DMS114 treated with DMSO at 0.1 percent for 48 hours (cell line): ENCODE measurements at regions not wholly inside any gene's neighbourhood (a gene's known extent, or its start where the extent isn't known, plus 50 kb on each side); places are given as distances from the start of the nearest gene placed in this dataset.
A peak's percentile ranks its signal among the peaks of the same experiment; 100 is the strongest.
"Not testable (repeated sequence)": the region's sequence is repeated elsewhere in the genome, so short reads cannot be mapped to it uniquely, and the experiment has no call there.

ENCODE experiments used
- DNase-seq: peaks from one replicate; lab custom pipeline; 2025; ENCODE audit not compliant: unreplicated experiment; lab: John Stamatoyannopoulos, UW

- DNase-seq = no peak
Observed at GRCh38 chr14:49250109-49250508, 336.1 kb downstream of the RPS29 start.

GRCh38 chr14:49249022-49249421 lies 337.2 kb downstream of the RPS29 start:
- DNase-seq = no peak

- DNase-seq = not testable (repeated sequence)
Observed at GRCh38 chr14:49243777-49244176, 342.4 kb downstream of the RPS29 start.

DNA sequence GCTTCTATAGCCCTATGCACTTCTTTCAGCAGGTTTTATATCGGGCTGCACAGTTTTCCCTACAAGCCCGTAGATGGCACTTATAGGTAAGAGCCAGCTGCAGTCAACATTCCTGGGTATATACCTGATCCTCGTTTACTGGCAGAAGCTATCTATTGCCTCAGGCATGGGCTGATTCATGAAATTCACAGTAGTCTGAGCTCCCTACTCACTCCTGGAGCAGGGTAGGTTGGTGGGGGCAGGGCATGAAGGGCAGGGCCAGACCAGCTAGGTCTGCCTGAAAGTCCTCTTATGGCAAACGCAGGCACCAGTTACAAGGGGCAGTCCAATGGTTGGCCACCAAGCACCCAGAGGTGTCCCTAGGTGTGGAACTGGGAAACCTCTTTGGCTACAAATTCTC lies 345.8 kb downstream of the RPS29 start:
- no peak for DNase-seq

DNA sequence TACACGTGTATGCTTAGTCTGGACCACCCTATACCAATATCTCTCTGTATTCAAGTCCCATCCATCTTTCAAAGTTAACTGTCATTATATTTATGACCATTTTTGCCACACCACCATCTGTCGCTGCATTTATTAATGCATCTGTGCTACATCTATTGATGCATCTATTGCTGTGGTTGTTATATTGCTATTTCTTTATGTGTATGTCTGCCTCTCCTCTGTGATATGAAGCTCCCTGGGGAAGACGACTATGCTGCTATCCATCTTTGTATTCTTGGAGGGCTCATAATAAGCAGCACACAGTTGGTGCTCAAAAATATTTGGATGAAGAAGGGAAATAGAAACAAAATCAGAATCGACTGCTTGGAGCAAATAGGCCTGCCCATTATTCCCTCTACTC lies 357.6 kb downstream of the RPS29 start:
- no peak for DNase-seq

GRCh38 chr14:49221316-49221715 lies 364.9 kb downstream of the RPS29 start:
- no peak for DNase-seq

DNA sequence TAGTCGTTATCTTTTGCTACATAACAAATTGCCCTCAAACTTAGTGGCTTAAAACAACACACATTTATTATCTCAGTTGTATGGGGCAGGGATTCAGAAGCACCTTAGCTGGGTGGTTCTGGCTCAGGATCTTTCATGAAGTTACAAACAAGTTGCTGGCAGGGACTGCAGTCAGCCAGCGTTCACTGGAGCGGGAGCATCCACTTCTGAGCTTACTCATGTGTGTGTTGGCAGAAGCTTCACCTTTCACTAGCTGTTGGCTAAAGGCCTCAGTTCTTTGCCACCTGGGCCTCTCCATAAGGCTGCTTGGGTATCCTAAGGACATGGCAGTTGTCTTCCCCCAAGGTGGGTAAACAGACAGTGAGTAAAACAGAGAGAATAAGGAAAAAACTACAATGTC lies 365.7 kb downstream of the RPS29 start:
- DNase-seq = no peak

DNA sequence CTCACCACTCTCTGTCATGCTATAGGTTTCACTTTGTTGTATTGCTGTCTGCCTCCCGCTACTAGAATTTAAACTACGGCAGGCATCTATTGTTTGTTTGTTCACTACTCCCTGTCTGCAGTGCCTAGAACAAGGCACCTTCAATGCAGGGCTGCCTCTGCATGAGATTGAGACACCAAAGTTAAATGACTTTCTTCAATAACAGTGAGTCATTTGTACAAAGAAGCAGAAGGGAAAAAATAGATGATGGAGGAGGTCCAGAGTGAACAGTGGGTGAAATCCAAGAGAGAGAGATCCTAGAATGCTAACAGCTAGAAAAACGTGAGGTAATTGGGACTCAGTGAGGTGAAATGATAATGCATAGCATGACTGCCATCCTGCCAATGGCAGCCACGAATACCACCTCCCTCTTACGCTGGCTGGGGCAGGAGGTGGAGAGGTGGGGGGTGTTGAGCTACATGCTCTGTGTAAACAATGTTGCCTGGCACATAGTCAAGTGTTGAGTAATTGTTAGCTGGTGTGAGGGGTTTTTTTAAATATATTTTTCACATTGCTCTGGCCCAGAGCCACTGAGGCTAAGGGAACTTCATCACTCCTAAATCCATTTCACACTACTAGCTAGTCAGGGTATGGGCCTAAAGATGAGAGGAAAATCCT lies 367.6 kb downstream of the RPS29 start:
- no peak for DNase-seq

GRCh38 chr14:49212721-49213120 lies 373.5 kb downstream of the RPS29 start:
- DNase-seq = no peak

GRCh38 chr14:49209416-49209815 lies 376.8 kb downstream of the RPS29 start:
- DNase-seq = no peak

DNA sequence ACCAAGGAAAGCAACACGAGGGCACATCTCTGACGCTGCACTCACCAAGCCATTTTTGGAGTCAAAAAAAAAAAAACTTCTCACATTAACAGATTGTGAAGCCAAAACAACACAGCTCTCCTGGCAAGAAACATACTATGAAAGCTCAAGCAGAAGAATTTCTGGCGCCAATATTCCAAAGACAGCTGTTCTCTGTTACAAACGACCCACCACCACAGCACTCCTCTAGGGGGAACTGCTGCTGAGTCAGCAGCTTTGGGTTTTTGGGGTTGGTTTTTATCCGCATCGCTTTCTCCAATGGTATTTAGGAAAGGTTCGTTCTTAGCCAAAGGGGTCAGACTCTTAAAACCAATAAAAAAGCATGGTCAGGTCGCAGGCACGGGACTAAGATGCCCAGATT lies 379.4 kb downstream of the RPS29 start:
- DNase-seq = no peak

- DNase-seq = no peak
Observed at GRCh38 chr14:49203676-49204075, 382.5 kb downstream of the RPS29 start.

DNA sequence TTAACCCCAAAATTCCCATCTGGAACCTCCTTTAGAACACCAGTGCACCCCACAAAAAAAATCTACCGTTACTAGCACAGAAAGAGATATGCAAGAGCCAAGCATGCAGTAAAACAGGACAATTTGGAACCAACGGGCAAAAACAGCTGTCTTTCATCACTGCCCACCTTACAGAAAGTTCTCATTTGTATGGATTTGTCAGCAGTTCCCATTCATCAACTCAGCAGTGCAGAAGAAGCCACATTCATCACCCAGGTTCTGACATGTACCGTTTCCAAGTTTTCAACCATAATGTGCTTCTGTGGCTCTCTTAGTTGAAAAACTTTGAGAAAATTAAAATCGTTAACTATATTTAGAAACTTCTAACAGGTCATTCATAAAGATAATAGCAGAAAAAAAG lies 387.0 kb downstream of the RPS29 start:
- DNase-seq = no peak

- DNase-seq = no peak
Observed at GRCh38 chr14:49196327-49196726, 389.9 kb downstream of the RPS29 start.

DNA sequence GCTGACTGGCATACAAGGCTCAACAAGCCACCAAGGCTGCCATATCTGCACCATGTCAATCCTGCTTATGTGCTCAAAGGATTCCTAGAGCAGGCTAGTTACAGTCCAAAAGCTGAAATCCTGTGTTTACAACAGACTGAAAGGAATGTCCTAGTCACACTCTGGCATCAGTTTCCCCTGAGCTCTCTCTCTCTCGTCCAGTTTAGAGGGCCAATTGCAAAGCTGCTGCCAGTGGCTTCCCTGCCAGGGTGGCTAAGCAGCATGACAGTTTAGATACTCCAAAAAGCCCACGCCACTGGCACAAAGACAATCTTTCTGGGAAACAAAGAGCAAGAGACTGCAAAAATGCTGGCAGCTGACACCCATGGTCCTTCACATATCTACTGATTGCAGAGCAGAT lies 392.1 kb downstream of the RPS29 start:
- DNase-seq = no peak

- no peak for DNase-seq
Observed at GRCh38 chr14:49193332-49194065, 392.7 kb downstream of the RPS29 start.

DNA sequence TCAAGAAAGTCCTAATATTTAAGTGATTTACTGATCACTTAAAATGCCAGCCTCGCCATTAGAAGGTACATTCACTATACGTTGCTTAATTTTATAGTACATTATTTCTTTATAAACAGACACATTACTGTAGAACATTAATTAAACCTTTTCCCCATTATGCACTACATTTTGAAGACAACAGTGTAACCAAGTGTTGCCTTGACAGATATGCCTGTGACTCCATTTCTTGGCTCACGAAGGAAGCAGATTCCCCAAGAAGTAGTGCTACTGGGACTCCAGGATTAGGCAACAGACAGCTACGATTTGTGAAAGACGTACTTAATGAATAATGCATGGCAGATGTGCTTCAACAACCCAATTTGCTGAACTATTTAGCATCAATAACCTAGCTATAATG lies 394.8 kb downstream of the RPS29 start:
- no peak for DNase-seq

DNA sequence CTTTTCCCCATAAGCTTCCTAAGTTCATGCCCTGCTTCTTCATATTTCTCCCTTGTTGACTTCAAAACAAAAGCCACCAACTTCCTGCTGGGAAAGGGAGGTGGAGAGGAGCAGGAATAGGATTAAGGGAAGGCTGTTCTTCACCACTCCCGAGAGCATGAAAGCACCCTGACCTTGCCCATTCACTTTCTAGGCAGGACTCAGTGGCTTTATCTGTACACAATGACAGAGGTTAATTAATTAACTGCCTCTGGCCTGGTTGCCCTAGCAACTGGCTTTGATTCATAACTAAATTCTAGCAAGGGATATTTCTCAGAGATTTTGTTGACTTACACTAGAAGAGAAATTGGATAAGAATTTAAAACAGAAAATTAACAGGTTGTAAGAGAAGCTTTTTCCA lies 396.8 kb downstream of the RPS29 start:
- DNase-seq = no peak

DNA sequence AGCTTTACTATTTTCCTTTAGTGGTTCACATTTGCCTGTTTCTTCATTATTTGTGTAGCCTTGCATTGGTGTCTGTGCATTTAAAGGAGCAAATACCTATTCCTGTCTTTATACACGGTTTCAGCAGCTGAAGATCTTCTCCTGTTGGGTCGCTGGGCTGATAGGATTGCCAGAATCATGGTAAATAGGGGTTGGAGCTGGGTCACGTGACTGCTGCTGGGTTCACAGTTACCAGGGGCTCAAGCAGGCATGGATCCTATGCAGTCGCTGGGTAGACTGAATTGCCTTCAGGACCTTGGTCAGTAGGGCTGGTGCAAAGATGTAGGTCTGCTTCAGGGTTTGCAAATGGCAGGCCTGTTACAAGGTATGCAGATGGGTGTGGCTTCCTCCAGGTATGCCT lies 398.4 kb downstream of the RPS29 start:
- DNase-seq = no peak

GRCh38 chr14:49173765-49174373 lies 412.3 kb downstream of the RPS29 start:
- DNase-seq = peak; percentile 64

DNA sequence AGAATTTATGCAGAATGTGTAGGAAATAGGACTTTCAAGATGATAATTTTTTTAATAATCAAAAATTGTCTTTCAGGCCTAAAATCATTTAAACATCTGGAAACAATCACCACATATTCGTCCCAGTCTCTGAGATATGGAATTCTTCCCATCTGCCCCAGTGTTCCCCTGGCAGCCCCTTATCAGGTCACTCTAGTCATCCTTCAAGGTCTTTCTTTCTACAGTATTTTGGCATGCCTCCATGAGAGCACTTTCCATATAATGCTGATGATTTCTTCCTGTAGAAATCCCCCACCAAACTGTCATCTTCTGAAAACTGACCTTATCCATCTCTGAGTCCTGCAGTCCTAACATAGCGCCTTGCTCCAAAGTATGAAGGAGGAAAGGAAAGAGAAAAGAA lies 422.1 kb downstream of the RPS29 start:
- DNase-seq = no peak

GRCh38 chr14:49160983-49161382 lies 425.2 kb downstream of the RPS29 start:
- DNase-seq = no peak
